Endothelial cell of hepatic sinusoid (primary cell): ENCODE measurements at regions not wholly inside any gene's neighbourhood (a gene's known extent, or its start where the extent isn't known, plus 50 kb on each side); places are given as distances from the start of the nearest gene placed in this dataset.
"Not testable (repeated sequence)": the region's sequence is repeated elsewhere in the genome, so short reads cannot be mapped to it uniquely, and the experiment has no call there.

ENCODE experiments used
- in situ Hi-C: cut with HindIII; loops from 2 replicates; pipeline ENCODE4 v1.10.0; 2017; ENCODE audit warnings: low sequenced_read_pairs

GRCh38 chr12:79993106-79993862, 58.4 kb upstream of the PPP1R12A start:
- in situ Hi-C loops = no loop called here

- in situ Hi-C loops = no loop called here
These were observed 56.7 kb upstream of the PPP1R12A start for GRCh38 chr12:79991586-79991985.

GRCh38 chr12:79990509-79991338, 55.8 kb upstream of the PPP1R12A start:
- in situ Hi-C loops = not testable (repeated sequence)

GRCh38 chr12:79988368-79988767, 53.5 kb upstream of the PPP1R12A start:
- in situ Hi-C loops = no loop called here

- in situ Hi-C loops = no loop called here
These were observed 52.8 kb upstream of the PPP1R12A start for GRCh38 chr12:79987731-79988130.
